ACC112 (cell line): ENCODE measurements at regions not wholly inside any gene's neighbourhood (a gene's known extent, or its start where the extent isn't known, plus 50 kb on each side); places are given as distances from the start of the nearest gene placed in this dataset.

Experiments used
- H2AFZ ChIP-seq: fragments of 200-600 bp; sonication (generic); one replicate; pipeline ENCODE4 v1.6.0; 2017; ENCODE audit warnings: antibody characterized with exemption, low read length; ENCODE audit not compliant: unreplicated experiment
- H3K27ac ChIP-seq: fragments of 200-600 bp; sonication (generic); 2 replicates; pipeline ENCODE4 v1.5.1; 2014; ENCODE audit warnings: low read depth, mild to moderate bottlenecking, antibody characterized with exemption, low read length, moderate library complexity
- H3K27me3 ChIP-seq: fragments of 200-600 bp; sonication (generic); 2 replicates; pipeline ENCODE4 v1.6.1; 2014; ENCODE audit warnings: mild to moderate bottlenecking, antibody characterized with exemption, low read length, moderate library complexity, mixed read lengths; ENCODE audit not compliant: insufficient read depth
- H3K36me3 ChIP-seq: fragments of 200-600 bp; sonication (generic); 2 replicates; pipeline ENCODE4 v1.6.1; 2016; ENCODE audit warnings: mild to moderate bottlenecking, antibody characterized with exemption, low read length, moderate library complexity, mixed read lengths; ENCODE audit not compliant: insufficient read depth
- H3K4me1 ChIP-seq: fragments of 200-600 bp; sonication (generic); one replicate; pipeline ENCODE4 v1.6.1; 2016; ENCODE audit warnings: low read length, mixed read lengths; ENCODE audit not compliant: insufficient read depth, unreplicated experiment, control insufficient read depth
- H3K4me3 ChIP-seq: fragments of 200-600 bp; sonication (generic); 2 replicates; pipeline ENCODE4 v1.5.1; 2014; ENCODE audit warnings: mild to moderate bottlenecking, low read depth, low read length
- H3K79me2 ChIP-seq: fragments of 200-600 bp; sonication (generic); one replicate; pipeline ENCODE4 v1.6.0; 2016; ENCODE audit warnings: low read length; ENCODE audit not compliant: control insufficient read depth, unreplicated experiment, insufficient read depth

- Histone ChIP-seq H2AFZ (no peak overlapping the region), H3K4me3 (no peak overlapping the region), H3K79me2 (no peaks in the 10 kb centered on the region), H3K36me3 (no peaks in the 10 kb centered on the region), H3K27ac (no peak overlapping the region), H3K27me3 (no peaks in the 10 kb centered on the region), H3K4me1 (no peaks in the 10 kb centered on the region)
Measured at GRCh38 chr11:134610116-134610910, 198.3 kb upstream of the B3GAT1 start.

DNA sequence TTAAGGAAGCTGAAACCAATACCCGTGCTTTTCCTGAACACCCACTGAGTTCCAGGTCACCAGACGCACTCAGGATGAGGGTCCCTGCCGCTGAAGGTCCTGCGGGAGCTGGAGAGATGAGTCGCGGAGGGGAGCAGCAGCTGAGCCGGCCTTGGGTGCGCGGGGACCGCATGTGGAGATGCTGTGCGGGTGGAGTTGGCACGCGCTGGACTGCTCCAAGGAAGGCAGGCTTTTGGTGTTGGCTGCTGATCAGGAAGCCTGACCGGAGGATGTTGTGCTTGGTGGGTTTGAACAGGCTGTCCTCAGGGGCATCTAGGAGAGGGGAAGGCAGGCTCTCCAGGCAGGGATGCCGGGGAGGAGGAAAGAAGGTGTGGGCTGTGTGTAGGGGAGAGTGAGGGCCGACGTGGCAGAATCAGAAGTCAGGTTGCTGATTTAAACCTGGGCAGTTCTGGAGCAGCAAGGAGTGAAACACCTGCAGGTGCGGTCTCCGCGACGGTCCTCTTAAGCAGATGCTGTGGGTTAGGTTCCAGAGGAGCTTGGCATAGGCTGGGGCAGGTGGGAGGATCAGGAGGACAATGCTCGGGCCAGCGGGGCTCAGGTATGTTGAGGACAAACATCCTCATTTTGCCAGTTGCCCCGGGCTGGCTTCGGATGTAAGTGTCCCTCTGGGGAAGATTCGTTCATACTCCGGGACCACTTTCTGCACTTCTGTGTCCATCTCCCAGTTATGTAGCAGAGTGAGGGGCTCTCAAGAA lies 197.5 kb upstream of the B3GAT1 start:
- Histone ChIP-seq H3K27ac (no peak overlapping the region), H3K27me3 (no peaks in the 10 kb centered on the region), H3K4me1 (no peaks in the 10 kb centered on the region), H3K79me2 (no peaks in the 10 kb centered on the region), H3K36me3 (no peaks in the 10 kb centered on the region), H3K4me3 (no peak overlapping the region), H2AFZ (no peak overlapping the region)

DNA sequence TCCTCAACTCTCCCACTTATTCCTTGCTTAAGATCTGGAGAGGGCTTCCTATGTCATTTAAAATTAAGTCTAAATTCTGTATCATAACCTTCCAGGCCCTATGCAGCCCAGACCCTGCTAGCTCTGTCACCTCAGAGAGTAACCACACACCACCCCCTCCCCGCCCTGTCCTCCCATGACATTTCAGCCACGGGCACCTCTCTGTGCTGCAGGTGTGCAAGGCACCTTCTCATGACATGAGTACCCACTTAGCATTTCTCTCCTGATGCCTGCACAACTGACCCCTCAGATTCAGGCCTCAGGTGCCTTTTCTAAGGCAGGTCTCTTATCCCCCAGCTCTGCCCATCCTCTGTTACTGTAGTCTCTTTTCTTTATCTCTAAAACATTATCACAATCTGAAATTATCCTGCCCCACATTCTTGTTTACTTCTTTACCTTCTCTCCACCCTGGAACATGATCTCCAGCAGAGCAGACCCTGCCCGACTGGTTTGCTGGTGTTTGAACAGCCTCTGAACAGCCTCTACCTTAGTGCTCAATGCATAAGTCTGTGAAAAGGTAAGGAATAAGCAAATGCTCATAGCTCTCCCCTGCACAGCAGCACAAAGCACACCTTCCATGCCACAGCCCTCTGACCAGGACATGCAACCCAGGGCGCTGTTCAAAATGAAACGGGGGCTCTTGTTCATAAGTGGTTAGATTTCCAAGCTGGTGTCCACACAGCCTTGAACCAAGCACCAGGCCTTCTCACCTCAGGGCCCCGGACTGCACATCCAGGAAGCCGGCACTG lies 196.1 kb upstream of the B3GAT1 start:
- Histone ChIP-seq H3K4me1 (no peaks in the 10 kb centered on the region), H2AFZ (no peak overlapping the region), H3K79me2 (no peaks in the 10 kb centered on the region), H3K27me3 (no peaks in the 10 kb centered on the region), H3K27ac (no peak overlapping the region), H3K4me3 (no peak overlapping the region), H3K36me3 (no peaks in the 10 kb centered on the region)

DNA sequence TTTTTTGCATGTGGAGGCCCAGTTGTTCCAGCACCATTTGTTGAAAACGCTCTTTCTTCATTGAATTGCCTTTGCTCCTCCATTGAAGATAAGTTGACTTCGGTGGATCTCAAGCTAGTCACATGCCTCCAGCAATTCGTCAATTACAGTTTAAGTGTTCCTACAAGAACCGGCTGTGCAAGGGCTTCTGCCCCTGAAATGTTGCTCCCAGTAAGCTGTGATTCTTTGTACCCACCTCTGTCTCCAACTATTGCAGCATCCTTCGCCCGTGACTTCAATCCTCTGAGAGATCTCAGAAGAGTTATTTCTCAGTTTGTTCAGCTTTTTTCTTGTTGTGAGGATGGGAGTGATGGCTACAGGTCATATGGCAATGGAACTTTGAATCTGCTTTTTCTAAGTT lies 194.2 kb upstream of the B3GAT1 start:
- no peaks in the 10 kb centered on the region for H3K36me3 ChIP-seq
- H3K79me2 ChIP-seq = no peaks in the 10 kb centered on the region
- H3K27me3 ChIP-seq = no peaks in the 10 kb centered on the region
- H3K4me1 ChIP-seq = no peaks in the 10 kb centered on the region
- no peak overlapping the region for H3K4me3 ChIP-seq
- no peak overlapping the region for H2AFZ ChIP-seq
- H3K27ac ChIP-seq = no peak overlapping the region

- no peaks in the 10 kb centered on the region for H3K36me3 ChIP-seq
- H2AFZ ChIP-seq = no peak overlapping the region
Measured at GRCh38 chr11:134604886-134605285, 192.8 kb upstream of the B3GAT1 start.

GRCh38 chr11:134599299-134599771 lies 187.3 kb upstream of the B3GAT1 start:
- Histone ChIP-seq H3K27ac (no peak overlapping the region), H3K4me3 (no peak overlapping the region), H3K79me2 (no peaks in the 10 kb centered on the region), H3K4me1 (no peaks in the 10 kb centered on the region), H3K27me3 (no peaks in the 10 kb centered on the region), H2AFZ (no peak overlapping the region), H3K36me3 (no peaks in the 10 kb centered on the region)

More at GRCh38 chr11:134604886-134605285, 192.8 kb upstream of the B3GAT1 start:
- Histone ChIP-seq H3K79me2 (no peaks in the 10 kb centered on the region), H3K4me3 (no peak overlapping the region), H3K27me3 (no peaks in the 10 kb centered on the region), H3K4me1 (no peaks in the 10 kb centered on the region), H3K27ac (no peak overlapping the region)

DNA sequence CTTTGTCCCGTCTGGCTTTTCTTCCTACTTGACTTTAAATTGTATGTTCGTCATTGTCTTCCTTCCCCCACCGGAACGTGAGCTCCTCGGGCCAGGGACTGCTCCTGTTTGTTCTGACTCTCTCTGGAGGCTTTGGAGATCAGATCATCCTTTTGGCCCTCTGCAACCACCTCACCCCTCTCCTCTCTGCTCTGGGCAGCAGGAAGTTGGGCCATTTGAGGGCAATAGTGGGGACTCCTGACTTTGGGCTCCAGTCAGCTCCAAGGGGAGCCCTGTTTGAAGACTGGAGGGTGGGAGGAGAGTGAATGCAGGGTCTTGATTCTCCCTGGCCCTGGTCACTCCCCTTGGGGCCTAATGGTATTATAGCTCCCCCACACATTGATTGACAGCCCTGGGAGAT lies 186.3 kb upstream of the B3GAT1 start:
- Histone ChIP-seq H2AFZ (no peak overlapping the region), H3K4me1 (no peaks in the 10 kb centered on the region), H3K27ac (no peak overlapping the region), H3K4me3 (no peak overlapping the region), H3K36me3 (no peaks in the 10 kb centered on the region), H3K27me3 (no peaks in the 10 kb centered on the region), H3K79me2 (no peaks in the 10 kb centered on the region)

DNA sequence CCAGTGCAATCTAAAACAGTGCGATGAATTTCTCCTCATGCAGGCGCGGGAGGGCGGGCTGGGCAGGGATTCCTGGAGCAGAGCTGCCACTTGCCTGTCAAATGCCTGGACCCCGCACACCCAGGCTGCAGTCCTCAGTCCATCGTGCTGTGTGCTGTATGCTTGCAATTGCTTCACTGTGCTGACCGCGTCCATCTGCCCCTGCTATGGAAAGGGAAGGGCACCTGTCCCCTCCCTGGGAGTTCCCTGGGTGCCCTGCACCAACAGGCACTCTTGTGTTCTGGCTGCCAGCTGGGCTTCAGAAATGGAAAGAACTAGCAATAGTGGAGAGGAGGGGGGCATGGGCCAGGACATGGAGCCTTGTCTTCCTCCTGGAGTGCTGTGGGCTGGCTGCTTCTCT lies 185.4 kb upstream of the B3GAT1 start:
- no peaks in the 10 kb centered on the region for H3K36me3 ChIP-seq
- H3K4me1 ChIP-seq = no peaks in the 10 kb centered on the region
- H2AFZ ChIP-seq = no peak overlapping the region
- no peak overlapping the region for H3K27ac ChIP-seq
- H3K27me3 ChIP-seq = no peaks in the 10 kb centered on the region
- no peak overlapping the region for H3K4me3 ChIP-seq
- no peaks in the 10 kb centered on the region for H3K79me2 ChIP-seq

- H3K4me3 ChIP-seq = no peak overlapping the region
- H3K36me3 ChIP-seq = no peaks in the 10 kb centered on the region
- no peak overlapping the region for H2AFZ ChIP-seq
- H3K27me3 ChIP-seq = no peaks in the 10 kb centered on the region
- H3K79me2 ChIP-seq = no peaks in the 10 kb centered on the region
- H3K27ac ChIP-seq = no peak overlapping the region
- H3K4me1 ChIP-seq = no peaks in the 10 kb centered on the region
Measured at GRCh38 chr11:134596404-134596803, 184.4 kb upstream of the B3GAT1 start.

GRCh38 chr11:134592391-134592990 lies 180.4 kb upstream of the B3GAT1 start:
- Histone ChIP-seq H3K36me3 (no peaks in the 10 kb centered on the region), H3K27ac (no peak overlapping the region), H3K79me2 (no peaks in the 10 kb centered on the region), H2AFZ (no peak overlapping the region), H3K4me1 (no peaks in the 10 kb centered on the region), H3K27me3 (no peaks in the 10 kb centered on the region), H3K4me3 (no peak overlapping the region)
